ENCODE measurements at regions not wholly inside any gene's neighbourhood (a gene's known extent, or its start where the extent isn't known, plus 50 kb on each side); places are given as distances from the start of the nearest gene placed in this dataset.

DNA sequence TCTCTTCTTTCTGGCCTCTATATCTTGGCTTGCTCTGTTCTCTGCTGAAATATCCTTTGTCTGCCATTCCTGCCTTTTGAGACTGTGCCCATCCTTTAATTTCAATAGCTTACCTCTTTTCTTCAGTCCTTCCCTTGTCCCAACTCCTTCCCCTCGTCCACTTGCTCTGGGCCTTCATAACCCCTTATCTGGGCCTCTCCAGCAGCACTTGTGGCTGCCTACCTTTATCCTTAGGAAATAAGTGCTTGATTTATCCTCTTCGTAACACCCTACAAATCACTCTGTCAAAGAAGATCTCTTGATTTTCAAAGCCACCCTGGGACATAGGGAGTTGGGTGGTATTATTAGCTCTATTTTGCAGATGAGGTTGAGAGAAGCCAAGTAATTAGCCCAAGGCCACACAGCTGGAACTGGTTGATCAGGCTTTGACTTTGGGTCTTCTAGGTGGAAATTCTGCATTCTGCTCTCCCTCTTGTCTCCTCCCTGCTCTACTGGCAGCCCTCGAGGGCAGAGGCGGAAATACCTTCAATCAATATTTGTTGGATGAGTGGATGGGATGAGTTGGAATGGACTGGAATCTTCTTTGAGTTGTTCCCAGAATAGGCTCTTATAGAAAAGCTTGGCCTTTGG, 84.0 kb upstream of the TLE3 start:
- ChIA-PET CTCF (no interaction called here), POLR2A (ENCODE audit: unreplicated experiment) (no interaction called here)
- Histone ChIP-seq H4K8ac (ENCODE audit: low read depth in 2 of 2, low read length in 2 of 2) (no peak overlapping the region), H3K23ac (ENCODE audit: low read depth, low read length) (no peak overlapping the region), H3K27ac (ENCODE audit: insufficient read depth, low read length) (no peak overlapping the region), H2AK5ac (ENCODE audit: low read depth, low read length) (no peak overlapping the region), H3K14ac (replicated peaks; ENCODE audit: low read depth, low read length) (no peak overlapping the region), H2BK20ac (ENCODE audit: low read depth, low read length) (no peak overlapping the region), H3K79me1 (ENCODE audit: low read depth in 1 of 2, low read length in 2 of 2) (no peaks in the 10 kb centered on the region), H4K5ac (ENCODE audit: low read depth, low read length) (no peak overlapping the region), H3K4me1 (ENCODE audit: control insufficient read depth, insufficient read depth, low read length) (no peaks in the 10 kb centered on the region), H3K56ac (ENCODE audit: extremely low read depth, insufficient read depth, low read length) (no peak overlapping the region), H3K9me1 (ENCODE audit: insufficient read depth, low read length) (no peaks in the 10 kb centered on the region), H3K9me3 (ENCODE audit: control insufficient read depth, insufficient read depth, low read length) (no peaks in the 10 kb centered on the region), H3K4me2 (ENCODE audit: low read depth, low read length) (no peak overlapping the region), H2BK15ac (ENCODE audit: low read depth, low read length) (no peak overlapping the region), H2BK120ac (ENCODE audit: low read depth, low read length) (no peak overlapping the region), H2AK9ac (replicated peaks; ENCODE audit: low read depth, low read length, poor library complexity) (no peak overlapping the region), H2BK5ac (ENCODE audit: low read depth, low read length, poor library complexity, severe bottlenecking) (no peak overlapping the region), H3K4ac (ENCODE audit: low read depth, low read length) (no peak overlapping the region), H4K91ac (ENCODE audit: insufficient read depth, low read depth, low read length) (no peak overlapping the region), H3K18ac (ENCODE audit: low read depth, low read length) (no peak overlapping the region), H2AFZ (replicated peaks; ENCODE audit: low read length, poor library complexity) (no peak overlapping the region), H4K20me1 (ENCODE audit: insufficient read depth, low read length) (no peaks in the 10 kb centered on the region), H3K36me3 (ENCODE audit: control insufficient read depth, insufficient read depth, low read length) (no peaks in the 10 kb centered on the region), H3K27me3 (ENCODE audit: control insufficient read depth, insufficient read depth, low read length) (peaks cover 55% of the 10 kb centered on the region), H3K4me3 (ENCODE audit: insufficient read depth, low read depth, low read length) (no peak overlapping the region), H3K9ac (ENCODE audit: low read depth, low read length) (no peak overlapping the region)
- no peak for TF ChIP-seq MAZ (IDR thresholded peaks at IDR 0.05; ENCODE audit: borderline replicate concordance, low read depth, low read length)
- no TSS peak for BruUV-seq (replicated peaks)
- WGBS, 2 experiments (ENCODE audit: extremely low coverage in 2 of 2, insufficient read length in 1 of 2): no CpG with 5 or more reads among the region's 4 CpGs
- in situ Hi-C loops (cut with MboI; ENCODE audit: low sequenced_read_pairs): no loop called here
- ATAC-seq (ENCODE audit: low read depth) (no peak), DNase-seq (no peak)
- dilution Hi-C loops (cut with HindIII; ENCODE audit: low sequenced_read_pairs, unreplicated experiment): no loop called here
- intact Hi-C loops (cut with micrococcal nuclease): no loop called here
